Activated CD8-positive, alpha-beta memory T cell treated with anti-CD3 and anti-CD28 coated beads, Interleukin-2, amount 50 U/mL, for 4 hours (primary cell): ENCODE measurements at regions not wholly inside any gene's neighbourhood (a gene's known extent, or its start where the extent isn't known, plus 50 kb on each side); places are given as distances from the start of the nearest gene placed in this dataset.
"Not testable (repeated sequence)": the region's sequence is repeated elsewhere in the genome, so short reads cannot be mapped to it uniquely, and the experiment has no call there.

Experiments used
- DNase-seq: peaks from one replicate; pipeline ENCODE4 v3.0.0-alpha.2; 2020

DNA sequence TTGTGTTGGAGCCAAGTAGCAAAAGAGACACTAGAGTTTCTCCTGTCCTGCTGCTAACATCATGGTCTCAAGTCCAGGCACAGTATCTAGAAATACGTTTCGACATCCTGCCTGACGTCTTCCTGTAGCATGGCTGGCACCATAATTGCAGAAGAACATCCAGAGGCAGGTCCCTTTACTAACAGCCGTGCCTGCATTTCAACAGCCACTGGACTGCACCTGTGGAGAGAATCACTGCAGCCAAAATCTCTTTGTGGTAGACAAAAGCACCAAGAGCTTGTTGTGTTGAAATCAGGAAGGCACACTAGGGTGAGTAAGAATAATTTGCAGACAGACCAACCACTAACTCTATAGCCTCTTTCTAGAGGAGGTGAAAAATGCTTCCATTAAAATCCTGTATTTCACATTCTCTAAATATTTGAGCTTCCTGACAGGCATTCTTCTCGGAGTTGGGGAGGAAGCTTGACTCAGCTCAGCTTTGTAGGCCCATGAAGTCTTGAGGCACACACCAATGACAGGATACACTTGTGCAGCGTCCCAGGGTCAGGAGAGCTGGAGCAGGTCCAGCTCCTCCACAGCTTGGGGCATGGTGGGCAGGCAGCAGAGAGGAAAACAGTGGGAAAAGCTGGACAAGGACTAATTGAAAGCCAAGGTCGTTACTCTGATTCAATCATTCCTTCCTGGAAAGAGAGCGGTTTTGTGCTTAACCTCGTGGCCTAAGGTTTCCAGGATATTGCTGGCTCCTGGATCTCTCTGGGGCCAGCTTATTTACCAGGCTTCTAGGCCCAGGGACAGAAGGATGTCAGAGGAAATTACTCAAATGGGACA lies 244.9 kb downstream of the FAM43A start:
- no peak for DNase-seq

DNA sequence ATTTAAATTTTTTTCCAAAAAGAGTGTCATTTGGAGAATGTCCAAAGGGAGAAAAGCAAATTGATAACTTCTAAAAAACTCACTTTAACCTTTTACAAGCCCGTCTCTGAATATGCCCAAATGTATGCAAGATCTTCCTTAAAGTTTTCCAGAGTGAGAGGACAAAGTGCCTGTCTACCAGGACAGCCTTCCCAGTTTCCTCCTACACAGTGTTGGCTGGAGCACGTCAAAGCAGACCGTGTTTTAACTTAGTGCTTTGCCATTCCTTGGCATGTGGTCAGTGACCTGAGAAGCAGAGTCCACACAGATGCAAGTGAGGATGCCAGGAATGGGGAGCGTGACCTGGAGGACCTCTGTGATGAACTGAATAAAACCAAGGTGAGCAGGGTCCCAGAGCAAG lies 245.7 kb downstream of the FAM43A start:
- no peak for DNase-seq

DNA sequence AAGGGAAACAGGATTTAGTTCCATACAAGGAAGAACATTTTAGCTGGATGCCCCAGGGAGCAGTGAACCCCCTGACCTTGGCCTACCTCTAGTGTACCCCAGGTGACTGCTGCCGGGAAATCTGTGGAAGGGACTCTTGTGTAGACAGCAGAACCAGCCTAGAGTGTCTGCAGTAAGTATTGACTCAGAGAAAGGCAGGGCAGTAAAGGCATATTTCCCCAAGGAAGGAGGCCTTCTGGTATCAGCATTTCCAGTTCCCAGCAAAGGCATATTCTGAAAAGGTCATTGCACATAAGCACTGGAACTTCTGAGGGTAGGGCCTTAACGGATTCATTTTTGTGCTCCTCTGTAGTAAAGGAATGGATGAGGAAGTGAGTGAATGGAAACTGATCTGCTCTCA lies 246.2 kb downstream of the FAM43A start:
- no peak for DNase-seq

DNA sequence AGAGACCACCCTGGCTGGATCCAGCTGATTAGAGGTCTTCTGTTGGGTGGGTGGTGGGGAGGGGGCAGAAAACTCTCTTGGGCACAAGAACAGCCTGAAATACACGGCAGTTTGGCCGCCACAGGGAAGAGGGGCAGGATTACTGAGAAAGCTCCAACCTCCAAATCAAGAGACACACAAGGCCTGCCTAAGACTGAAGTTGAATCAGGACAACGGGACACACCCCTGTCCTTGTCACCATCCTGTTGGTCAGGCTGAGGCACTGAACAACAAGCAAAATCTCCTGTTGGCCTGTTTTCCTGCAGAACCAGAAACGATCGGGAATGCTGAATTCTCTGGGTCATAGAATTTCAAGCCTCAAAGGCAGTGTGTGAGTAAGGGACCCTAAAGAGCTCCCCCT lies 247.8 kb downstream of the FAM43A start:
- no peak for DNase-seq

DNA sequence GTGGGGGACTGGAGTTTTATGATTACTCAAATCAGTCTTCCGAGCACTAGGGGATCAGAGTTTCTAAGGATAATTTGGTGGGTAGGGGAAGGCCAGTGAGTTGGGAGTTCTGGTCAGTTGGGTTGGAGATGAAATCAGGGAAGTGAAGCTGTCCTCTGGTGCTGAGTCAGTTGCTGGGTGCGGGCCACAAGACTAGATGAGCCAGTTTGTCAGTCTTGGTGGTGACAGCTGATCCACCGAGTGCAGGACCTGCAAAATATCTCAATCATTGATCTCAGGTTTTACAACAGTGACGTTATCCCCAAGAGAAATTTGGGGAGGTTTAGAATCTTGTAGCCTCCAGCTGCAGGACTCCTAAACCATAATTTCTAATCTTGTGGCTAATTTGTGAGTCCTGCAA lies 249.4 kb downstream of the FAM43A start:
- no peak for DNase-seq

DNA sequence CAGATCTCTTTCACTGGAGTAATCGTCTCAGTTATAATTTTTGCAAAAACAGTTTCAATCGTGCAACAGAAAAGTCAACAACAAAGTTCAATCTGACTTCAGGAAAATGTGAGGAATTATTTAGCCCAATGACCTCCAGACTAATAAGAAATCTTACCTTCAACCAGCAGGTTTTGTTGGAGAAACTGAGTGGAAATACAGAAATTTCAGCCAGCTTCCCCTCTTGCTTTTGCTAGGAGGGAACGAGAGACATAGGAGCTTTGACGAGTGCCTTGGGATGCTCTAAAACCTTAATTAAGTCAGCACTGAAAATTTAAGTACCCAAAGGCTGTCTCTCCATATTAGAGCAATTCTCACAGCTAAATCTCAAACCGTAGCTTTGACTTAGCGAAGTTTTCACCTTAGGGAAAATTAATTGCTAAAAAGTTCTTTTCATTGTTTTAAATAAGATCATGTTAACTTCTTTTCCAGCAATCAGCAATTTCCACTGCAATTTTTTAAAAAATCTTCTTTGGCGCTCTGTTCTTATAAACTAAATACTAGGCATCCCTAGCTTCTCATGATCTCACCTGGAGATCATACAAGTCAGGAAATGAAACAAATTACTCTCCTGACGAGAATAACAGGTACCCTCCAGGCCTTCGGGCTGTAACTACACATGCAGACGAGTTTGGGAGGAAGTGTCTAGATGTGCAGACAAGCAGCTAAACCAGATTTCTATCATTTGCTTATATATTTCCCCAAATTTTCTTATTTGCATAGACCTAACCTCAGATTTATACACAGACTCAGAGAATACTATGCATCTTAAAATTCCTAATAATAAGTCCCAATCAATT lies 250.2 kb downstream of the FAM43A start:
- no peak for DNase-seq

DNA sequence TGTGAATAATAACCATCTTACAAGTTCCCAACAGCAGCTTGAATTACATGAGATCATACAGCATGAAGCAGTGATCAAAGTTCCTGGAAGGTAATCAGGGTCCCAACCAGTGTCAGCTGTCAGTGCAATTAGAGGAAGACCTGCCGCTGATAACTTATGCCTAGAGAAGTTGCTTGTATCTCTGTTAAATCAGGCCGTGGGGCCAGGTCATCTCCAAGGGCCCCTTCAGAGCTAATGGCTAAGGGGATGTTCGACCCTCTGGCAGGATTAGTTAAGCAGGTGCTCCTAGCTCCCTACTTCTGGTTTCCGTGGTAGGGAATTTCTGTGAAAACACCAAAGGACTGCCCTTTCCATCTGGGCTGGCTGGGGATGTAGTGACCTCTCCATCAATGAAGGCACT lies 251.0 kb downstream of the FAM43A start:
- DNase-seq, result no peak

DNA sequence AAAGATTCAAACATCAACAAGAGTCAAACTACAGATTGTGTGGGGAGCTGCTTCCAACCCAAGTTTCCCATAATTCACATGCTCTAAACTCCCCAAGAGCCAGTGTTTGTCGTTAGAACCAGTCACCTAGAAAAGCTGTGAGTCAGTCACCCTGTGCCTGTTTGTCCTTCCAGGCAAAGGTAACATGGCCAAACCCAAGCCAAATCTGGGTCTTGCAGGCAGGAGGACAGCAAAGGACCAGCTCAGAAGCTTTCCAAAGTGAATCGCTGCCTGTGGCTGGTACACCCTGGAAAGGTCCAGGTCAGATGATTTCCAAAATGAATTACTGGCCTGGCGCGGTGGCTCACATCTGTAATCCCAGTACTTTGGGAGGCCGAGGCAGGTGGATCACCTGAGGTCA lies 251.5 kb downstream of the FAM43A start:
- no peak for DNase-seq

DNA sequence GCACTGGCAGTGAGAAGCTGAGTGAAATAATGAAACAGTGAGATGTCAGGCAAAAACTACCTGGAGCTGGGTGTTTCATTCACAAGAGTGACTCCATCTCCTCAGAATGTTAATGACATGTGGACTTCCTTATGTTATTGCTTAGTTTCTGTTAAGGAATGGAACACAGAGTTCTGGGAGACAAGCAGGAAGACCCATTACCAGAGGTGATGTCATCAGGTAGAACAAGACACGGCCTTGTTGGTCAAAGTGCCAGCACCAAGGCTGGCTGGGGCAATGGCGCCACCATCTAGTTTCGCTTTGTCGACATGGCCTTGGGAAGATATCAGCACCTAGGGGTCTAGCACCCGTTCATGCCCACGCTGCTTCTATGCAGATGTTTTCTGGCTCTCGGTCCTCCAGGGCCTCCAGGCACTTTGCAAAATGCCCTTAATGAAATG lies 252.2 kb downstream of the FAM43A start:
- no peak for DNase-seq

DNA sequence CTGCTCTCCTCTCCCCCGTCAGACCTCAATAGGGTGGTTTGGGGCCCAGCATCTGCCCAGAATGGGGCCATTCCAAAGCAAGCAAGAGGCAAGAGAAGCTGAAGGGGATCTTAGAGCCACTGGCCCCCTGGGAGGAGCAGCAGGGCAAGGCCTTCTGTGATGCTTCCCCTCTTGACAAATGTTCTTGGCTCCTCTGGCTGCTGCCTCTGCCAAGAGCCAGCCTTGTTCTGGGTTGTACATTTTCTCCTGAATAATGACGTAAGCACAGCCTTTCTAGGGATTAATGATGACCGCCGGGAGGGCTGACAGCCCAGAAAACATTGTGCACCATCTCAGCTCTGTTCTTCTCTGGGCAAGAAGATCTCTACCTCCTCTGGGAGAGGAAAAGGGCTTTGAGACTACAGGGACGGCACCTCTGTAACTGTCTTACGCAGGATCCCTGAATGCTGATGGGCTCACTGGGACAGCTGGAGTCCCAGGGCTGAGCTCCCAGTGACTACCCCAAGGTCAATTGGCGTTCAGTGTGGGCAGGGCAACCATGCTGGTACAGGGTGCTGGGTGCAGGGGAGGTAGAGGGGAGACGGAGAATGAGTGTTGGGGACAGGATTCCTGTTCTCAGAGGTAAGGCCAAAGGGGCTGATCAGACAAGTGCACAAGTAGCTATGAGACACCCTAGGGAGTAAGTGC lies 253.3 kb downstream of the FAM43A start:
- no peak for DNase-seq

DNA sequence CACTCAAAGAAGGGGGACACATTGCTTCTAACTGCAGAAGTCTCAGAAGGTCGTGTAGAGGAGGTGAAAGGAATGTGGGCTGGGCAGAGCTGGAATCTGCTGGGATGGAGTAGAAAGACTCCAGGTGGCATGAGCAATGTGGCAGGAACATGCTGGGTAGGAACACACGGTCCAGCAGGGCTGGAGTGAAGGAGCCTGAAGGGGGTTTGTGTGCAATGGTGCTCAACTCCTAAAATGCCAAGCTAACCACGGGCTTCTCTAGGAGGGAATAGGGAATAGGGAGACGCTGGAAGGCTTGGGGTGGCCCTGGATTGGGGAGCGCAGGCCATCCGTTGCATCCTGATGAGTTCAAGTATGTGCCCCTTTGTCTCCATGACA lies 253.8 kb downstream of the FAM43A start:
- DNase-seq, result no peak

DNA sequence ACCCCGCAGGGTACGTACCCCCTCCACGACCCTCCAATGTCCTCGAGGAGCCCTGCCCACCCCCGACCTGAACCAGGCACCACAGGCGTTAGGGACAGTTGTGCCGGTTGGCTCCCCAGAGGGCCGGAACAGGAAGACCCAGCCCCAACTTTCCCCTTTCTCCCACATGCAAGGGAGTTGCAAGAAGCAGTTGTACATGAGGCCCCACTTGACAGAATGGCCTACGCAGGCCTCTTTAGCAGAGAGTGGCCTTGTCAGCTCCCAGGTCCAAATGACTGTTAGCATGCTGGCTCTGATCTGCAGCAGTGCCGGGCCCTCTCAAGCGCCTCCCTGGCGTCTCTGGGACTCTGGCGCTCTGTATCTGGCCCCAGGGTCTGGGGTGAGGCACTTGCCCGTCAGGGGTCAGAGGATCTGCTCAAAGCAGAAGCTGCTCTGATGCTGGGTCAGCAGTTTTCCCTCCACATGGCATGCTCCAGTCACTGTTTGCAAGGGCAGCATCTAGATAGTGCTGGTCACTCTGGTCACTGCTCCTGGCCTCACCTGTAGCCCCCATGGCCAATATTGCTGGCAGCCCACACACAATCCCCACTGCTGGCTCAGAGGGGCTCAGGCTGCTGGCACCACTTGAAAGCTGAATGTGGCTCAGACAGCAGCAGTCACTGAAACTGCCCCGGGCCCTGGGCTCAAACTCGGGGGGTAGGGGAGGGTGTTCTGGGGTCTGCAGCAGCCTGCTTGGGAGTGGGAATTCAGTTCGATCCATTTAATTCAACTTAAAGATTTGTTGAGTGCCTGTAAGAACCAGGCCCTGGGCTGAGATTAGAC lies 254.5 kb downstream of the FAM43A start:
- no peak for DNase-seq

DNA sequence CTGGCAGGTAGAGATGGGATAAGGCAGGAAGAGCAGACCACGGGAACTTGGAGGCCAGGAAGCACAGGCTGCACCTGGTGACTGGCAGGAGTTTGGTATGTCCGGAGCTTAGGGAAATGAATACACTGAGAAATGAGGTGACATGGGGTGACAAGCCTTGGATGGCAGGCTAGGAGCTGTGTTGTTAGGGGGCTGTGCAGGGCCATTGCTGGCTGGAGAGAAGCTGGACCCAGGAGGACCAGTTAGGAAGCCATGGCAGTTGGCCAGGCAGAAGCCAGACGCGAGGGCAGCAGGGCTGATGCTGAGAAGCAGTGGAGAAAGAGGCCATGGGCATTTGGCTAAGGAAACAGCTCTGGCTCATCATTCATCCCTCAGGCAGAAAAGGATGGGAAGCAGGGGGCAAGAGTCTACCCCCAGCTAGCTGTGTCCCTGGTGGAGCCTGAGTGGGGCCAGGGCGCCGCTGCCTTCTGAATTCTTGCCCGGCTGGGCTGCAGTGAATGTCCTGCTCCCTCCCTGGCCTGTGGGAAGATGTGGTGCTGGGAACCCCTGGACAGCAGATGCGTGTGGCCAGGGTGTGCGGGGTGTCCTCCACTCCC lies 255.8 kb downstream of the FAM43A start:
- no peak for DNase-seq

DNA sequence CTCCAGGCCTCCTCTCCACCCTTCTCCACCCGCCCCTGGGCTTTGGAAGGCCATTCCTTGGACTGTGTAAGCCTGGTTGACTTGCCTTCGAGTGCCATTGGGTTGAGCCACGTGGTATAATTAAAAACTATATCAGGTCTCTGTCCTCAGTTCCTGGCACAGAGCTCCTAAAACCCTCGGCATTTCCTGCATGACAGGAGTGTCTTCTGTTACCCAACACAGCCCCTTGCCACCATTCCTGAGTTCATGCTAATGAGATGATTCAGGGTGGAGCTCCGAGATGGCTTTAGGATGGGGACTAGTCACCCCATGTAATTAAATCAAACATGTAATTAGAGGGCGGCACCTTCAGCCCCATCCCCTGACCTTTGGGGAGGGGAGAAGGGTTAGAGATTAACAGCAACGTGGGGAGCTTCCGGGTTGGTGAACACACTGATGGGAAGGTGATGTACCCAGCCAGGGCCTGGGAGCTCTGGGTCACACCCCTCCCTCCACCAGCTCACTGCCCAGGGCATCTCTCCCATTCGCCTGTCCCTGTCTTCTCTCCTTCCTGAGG lies 256.4 kb downstream of the FAM43A start:
- DNase-seq, result no peak

DNA sequence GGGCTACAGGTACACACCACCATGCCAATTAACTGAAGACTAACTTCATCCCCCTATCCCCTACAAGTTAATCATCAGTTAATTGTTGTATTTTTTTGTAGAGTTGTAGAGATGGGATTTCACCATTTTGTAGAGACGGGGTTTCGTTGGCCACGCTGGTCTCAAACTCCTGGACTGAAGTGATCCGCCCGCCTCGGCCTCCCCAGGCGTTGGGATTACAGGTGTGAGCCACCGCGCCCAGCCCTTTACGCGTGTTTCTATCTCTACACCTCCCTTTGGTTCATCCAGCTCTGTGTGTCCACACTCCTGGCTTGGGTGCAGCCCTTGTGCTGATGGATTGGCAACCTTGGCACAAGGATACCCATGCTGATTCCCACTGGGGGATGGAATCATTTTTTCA lies 258.8 kb downstream of the FAM43A start:
- no peak for DNase-seq

DNA sequence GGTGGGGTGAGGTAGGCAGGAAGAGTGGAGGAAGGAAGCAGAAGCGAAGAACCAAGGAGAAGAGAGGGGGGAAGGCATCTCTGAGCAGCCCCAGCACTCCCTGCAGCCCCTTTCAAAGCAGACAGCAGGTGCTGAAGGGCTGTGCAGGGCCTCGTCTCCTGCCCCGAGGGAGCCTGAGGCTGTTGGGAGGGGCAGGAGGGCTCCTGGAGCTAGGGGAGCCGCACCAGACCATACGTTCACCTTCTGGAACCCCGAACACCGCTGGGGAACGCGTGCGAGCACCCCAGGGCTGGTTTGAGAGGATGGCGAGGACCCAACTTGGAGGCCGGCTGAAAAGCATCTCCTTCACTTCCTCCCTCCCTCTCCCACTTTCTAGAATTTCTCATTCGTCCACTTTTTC lies 259.8 kb downstream of the FAM43A start:
- DNase-seq, result no peak

DNA sequence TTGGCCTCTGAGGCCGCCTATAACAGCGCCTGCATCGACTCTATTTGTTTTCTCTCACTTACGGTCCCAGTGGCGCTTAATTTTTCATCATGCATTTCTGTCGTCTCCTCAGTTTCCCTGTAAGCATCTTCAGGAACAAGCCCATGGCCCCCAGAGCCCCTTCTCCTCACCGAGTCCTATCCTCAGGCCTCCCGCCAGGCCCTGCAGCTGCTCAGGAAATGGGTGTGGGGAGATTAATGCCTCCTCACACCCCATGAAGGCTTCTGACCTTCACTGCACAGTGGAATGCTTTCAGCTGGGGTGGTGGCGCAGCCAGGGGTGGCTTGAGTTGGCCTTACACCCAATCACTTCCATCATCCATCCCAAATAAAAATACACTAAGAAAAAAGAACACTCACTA lies 260.4 kb downstream of the FAM43A start:
- no peak for DNase-seq

DNA sequence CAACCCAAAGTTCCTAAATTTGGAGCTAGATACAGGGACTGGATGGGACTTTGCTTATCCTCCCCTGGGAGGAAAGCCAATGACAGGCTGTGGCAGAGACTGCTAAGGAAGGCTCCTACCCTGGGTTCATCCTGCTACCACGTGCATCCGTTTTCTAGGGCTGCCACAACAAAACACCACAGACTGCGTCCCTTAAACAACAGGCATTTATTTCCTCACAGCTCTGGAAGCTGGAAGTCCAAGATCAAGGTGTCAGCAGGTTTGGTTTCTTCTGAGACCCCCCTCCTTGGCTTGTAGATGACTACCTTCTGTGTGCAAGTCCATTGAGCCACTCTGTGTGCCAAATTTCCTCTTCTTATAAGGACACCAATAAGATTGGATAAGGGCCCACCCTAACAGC lies 263.9 kb downstream of the FAM43A start:
- no peak for DNase-seq

DNA sequence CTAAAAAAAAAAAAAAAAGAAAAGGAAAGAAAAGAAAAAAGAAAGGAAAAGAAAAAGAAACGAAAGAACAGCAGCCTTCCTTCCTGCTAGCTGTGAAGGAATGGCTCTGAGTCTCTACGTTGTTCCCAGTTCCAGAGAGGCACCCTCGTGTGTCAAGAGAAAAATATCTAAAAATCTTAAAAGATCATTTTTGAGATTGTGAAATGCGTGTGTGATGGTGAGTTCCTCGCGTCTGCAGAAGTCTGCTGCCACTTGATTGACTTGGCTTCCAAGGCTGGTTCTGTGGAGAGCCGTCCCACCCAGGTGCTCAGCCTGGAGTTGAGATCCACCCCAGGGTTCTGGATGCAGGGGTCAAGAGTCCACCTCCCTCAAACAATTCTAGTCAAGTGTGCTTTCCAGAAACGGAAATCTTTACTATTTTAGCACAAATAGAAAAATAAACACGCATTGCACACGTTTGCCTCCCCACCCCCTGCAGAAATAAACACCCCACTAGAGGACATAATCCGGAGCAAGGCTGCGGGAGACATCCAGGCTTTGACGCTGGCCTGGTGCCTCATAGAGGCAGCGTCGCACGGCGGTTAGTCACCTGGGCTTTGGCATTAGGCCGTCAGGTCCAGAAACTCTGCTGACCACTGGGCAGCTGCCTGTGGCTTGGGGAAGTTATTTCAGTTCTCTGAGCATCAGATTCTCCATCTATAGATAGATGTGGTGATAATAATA lies 265.4 kb downstream of the FAM43A start:
- no peak for DNase-seq

DNA sequence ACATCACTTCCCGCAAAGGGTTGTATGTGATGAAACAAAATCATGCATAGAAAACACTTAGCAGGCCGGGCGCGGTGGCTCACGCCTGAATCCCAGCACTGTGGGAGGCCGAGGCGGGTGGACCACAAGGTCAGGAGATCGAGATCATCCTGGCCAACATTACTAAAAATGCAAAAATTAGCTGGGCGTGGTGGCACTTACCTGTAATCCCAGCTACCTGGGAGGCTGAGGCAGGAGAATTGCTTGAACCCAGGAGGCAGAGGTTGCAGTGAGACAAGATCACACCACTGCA lies 265.9 kb downstream of the FAM43A start:
- DNase-seq, result not testable (repeated sequence)

DNA sequence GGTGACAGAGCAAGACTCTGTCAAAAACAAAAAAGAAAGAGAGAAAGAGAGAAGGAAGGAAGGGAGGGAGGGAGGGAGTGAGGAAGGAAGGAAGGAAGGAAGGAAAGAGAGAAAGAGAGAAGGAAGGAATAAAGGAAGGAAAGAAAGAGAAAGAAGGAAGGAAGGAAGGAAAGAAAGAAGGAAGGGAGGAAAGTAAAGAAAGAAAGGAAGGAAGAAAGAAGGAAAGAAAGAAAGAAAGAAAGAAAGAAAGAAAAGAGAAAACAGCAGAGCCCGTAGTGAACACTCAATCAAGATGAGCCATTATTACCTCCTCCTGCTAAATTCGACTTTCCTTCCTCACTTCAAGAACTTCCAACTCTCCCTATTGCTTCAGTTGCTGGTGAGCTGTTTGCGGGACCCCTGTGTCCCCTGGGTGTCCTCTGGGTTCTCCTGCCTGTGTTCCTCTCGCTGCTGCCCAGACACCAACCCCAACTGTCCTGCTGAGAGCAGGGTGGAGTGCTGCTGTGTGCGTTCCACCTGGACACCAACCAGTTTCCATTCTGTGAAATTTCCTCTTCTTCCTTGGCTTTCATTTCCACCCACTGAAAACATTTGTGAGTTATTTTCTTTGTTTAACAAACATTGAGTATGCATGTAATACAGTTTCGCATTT lies 266.4 kb downstream of the FAM43A start:
- no peak for DNase-seq
